ENCODE measurements at regions not wholly inside any gene's neighbourhood (a gene's known extent, or its start where the extent isn't known, plus 50 kb on each side); places are given as distances from the start of the nearest gene placed in this dataset.

DNA sequence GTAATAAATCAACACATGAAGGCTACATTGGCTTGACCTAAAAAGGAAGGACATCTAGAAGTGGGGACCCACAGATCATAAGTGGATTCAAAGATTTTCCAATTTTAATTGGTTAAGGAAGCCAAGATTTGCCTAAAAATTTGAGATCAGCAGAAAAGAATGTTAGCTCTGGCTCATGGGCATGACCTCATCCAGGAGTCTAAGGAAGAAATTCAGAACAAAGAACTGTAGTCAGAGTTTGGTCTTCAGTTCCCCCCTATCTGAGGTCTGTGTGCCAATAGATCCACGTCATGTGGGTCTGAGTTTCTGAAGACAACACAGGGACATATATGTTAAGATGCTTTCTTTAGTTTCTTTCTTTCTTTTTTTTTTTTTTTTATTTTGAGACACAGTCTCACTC is 648.8 kb upstream of the SPRY2 start:
- Histone ChIP-seq H3K4me1 (ENCODE audit: control insufficient read depth, extremely low read depth, insufficient read depth, low read length) (no peaks in the 10 kb centered on the region), H3K4me2 (ENCODE audit: insufficient read depth, low read length) (no peak overlapping the region), H4K20me1 (replicated peaks; ENCODE audit: control insufficient read depth, extremely low read depth, insufficient read depth, low read length) (no peaks in the 10 kb centered on the region), H3K4me3 (replicated peaks in 1 of 3; ENCODE audit: insufficient read depth in 1 of 3, low read depth in 1 of 3, low read length in 3 of 3) (no peak overlapping the region), H2AFZ (ENCODE audit: low read depth, low read length) (no peak overlapping the region), H3K36me3 (ENCODE audit: control insufficient read depth in 2 of 2, extremely low read depth in 1 of 2, insufficient read depth in 2 of 2, low read length in 2 of 2) (no peaks in the 10 kb centered on the region), H3K27me3 (ENCODE audit: control insufficient read depth in 2 of 2, insufficient read depth in 2 of 2, low read length in 2 of 2) (no peaks in the 10 kb centered on the region), H3K9ac (replicated peaks; ENCODE audit: extremely low read depth, insufficient read depth, low read length) (no peak overlapping the region), H3K9me1 (replicated peaks; ENCODE audit: control insufficient read depth, extremely low read depth, insufficient read depth, low read length) (no peaks in the 10 kb centered on the region), H3K9me3 (replicated peaks; ENCODE audit: control insufficient read depth, insufficient read depth, low read length) (no peaks in the 10 kb centered on the region), H3K27ac (ENCODE audit: insufficient read depth, low read depth, low read length) (no peak overlapping the region), H3K79me2 (ENCODE audit: control insufficient read depth, insufficient read depth, low read length) (no peaks in the 10 kb centered on the region)
- intact Hi-C loops (cut with micrococcal nuclease): no loop called here
- TF ChIP-seq, protein P1, sequence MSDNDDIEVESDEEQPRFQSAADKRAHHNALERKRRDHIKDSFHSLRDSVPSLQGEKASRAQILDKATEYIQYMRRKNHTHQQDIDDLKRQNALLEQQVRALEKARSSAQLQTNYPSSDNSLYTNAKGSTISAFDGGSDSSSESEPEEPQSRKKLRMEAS (IDR thresholded peaks at IDR 0.05; ENCODE audit: insufficient read depth, insufficient read length): no peak
- TF ChIP-seq GATA2 (IDR thresholded peaks at IDR 0.05; ENCODE audit: insufficient read depth, insufficient read length, low read depth, low read length) (no peak), POLR2A (IDR thresholded peaks at IDR 0.05; ENCODE audit: low read depth, low read length) (no peak), MYC (IDR thresholded peaks at IDR 0.05; ENCODE audit: low read depth, low read length) (no peak), JUN (IDR thresholded peaks at IDR 0.05; ENCODE audit: borderline replicate concordance, insufficient read depth, insufficient read length, low read depth) (no peak), FOS (IDR thresholded peaks at IDR 0.05; ENCODE audit: borderline replicate concordance, insufficient read depth, low read length) (no peak), POLR2AphosphoS5 (IDR thresholded peaks at IDR 0.05; ENCODE audit: insufficient read depth, low read depth, low read length) (no peak), EZH2 (IDR thresholded peaks at IDR 0.05; ENCODE audit: borderline replicate concordance, low read depth, low read length, severe bottlenecking) (no peak)
- TF ChIP-seq, protein P2, sequence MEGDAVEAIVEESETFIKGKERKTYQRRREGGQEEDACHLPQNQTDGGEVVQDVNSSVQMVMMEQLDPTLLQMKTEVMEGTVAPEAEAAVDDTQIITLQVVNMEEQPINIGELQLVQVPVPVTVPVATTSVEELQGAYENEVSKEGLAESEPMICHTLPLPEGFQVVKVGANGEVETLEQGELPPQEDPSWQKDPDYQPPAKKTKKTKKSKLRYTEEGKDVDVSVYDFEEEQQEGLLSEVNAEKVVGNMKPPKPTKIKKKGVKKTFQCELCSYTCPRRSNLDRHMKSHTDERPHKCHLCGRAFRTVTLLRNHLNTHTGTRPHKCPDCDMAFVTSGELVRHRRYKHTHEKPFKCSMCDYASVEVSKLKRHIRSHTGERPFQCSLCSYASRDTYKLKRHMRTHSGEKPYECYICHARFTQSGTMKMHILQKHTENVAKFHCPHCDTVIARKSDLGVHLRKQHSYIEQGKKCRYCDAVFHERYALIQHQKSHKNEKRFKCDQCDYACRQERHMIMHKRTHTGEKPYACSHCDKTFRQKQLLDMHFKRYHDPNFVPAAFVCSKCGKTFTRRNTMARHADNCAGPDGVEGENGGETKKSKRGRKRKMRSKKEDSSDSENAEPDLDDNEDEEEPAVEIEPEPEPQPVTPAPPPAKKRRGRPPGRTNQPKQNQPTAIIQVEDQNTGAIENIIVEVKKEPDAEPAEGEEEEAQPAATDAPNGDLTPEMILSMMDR (IDR thresholded peaks at IDR 0.05; ENCODE audit: extremely low read depth in 1 of 2, insufficient read depth in 1 of 2, low read depth in 1 of 2, low read length in 2 of 2): no peak
- ChIA-PET POLR2A (no interaction called here), CTCF (interaction anchor here (2.8 to 4.5 kb wide), 2 partner anchors 13 to 28 kb away, joined by 9 to 30 read pairs; no protein-coding TSS in a partner anchor)
- no peak for FAIRE-seq
- DNase-seq (ENCODE audit: low read depth, low spot score): no peak
- dilution Hi-C loops (cut with MboI; ENCODE audit: extremely low pct_ligation_motif_present, low sequenced_read_pairs): no loop called here
- BruUV-seq (replicated peaks): no TSS peak

All from endothelial cell of umbilical vein (primary cell).